Stimulated activated naive B cell treated with anti-CD40 and anti-IgM and Interleukin-4, amounts not matched to agents 10 μg/mL and 1 μg/mL and 100 μg/mL, for 72 hours (primary cell): ENCODE measurements at regions not wholly inside any gene's neighbourhood (a gene's known extent, or its start where the extent isn't known, plus 50 kb on each side); places are given as distances from the start of the nearest gene placed in this dataset.
A peak's percentile ranks its signal among the peaks of the same experiment; 100 is the strongest.

Source experiments
- ATAC-seq, 2 donors: fragments of 150-1000 bp; cut with Tn5 transposase; replicated peaks; 2 replicates each; pipeline ENCODE4 v1.10.0; 2021; ENCODE audit warnings: moderate library complexity in 1 of 2
- DNase-seq: peaks from one replicate; pipeline ENCODE4 v3.0.0; 2021
- H3K27ac Mint-ChIP-seq: one replicate; pipeline ENCODE4 v1.8.0; 2022; ENCODE audit warnings: mild to moderate bottlenecking, mixed read lengths
- H3K27me3 Mint-ChIP-seq, 2 donors: one replicate each; pipeline ENCODE4 v1.8.0; 2022; ENCODE audit warnings: mixed read lengths in 2 of 2
- H3K36me3 Mint-ChIP-seq, 2 donors: one replicate each; pipeline ENCODE4 v1.8.0; 2022; ENCODE audit warnings: mixed read lengths in 2 of 2, mild to moderate bottlenecking in 1 of 2
- H3K4me1 Mint-ChIP-seq, 2 donors: one replicate each; pipeline ENCODE4 v1.8.0; 2022; ENCODE audit warnings: mixed read lengths in 2 of 2, mild to moderate bottlenecking in 1 of 2
- H3K4me3 Mint-ChIP-seq, 2 donors: one replicate each; pipeline ENCODE4 v1.8.0; 2022; ENCODE audit warnings: mild to moderate bottlenecking in 2 of 2, mixed read lengths in 2 of 2, moderate library complexity in 1 of 2
- H3K9me3 Mint-ChIP-seq, 2 donors: one replicate each; pipeline ENCODE4 v1.8.0; 2022; ENCODE audit warnings: mixed read lengths in 2 of 2, mild to moderate bottlenecking in 1 of 2

- no peak for ATAC-seq
- DNase-seq = no peak
- no peaks in the 10 kb centered on the region for H3K4me1 Mint-ChIP-seq
Observed at GRCh38 chr17:74031316-74032090, 172.0 kb upstream of the RPL38 start.

GRCh38 chr17:74032222-74032621 is 171.3 kb upstream of the RPL38 start:
- ATAC-seq = no peak
- Mint-ChIP-seq H3K9me3 (no peaks in the 10 kb centered on the region), H3K4me1 (no peaks in the 10 kb centered on the region), H3K27ac (no peak overlapping the region), H3K4me3 (no peak overlapping the region), H3K27me3 (peaks cover 6 to 29% of the 10 kb centered on the region in 2 donors), H3K36me3 (no peaks in the 10 kb centered on the region)
- DNase-seq = no peak

More at GRCh38 chr17:74031316-74032090, 172.0 kb upstream of the RPL38 start:
- peaks cover 6 to 25% of the 10 kb centered on the region in 2 donors for H3K27me3 Mint-ChIP-seq
- no peak overlapping the region for H3K27ac Mint-ChIP-seq
- no peak overlapping the region for H3K4me3 Mint-ChIP-seq
- H3K9me3 Mint-ChIP-seq = no peaks in the 10 kb centered on the region
- H3K36me3 Mint-ChIP-seq = no peaks in the 10 kb centered on the region

GRCh38 chr17:74037320-74037719 is 166.2 kb upstream of the RPL38 start:
- Mint-ChIP-seq H3K36me3 (no peaks in the 10 kb centered on the region), H3K27me3 (peaks cover 0 to 11% of the 10 kb centered on the region in 2 donors), H3K27ac (no peak overlapping the region), H3K4me3 (no peak overlapping the region), H3K9me3 (no peaks in the 10 kb centered on the region), H3K4me1 (no peaks in the 10 kb centered on the region)
- ATAC-seq = no peak
- no peak for DNase-seq

- Mint-ChIP-seq H3K4me3 (no peak overlapping the region), H3K27ac (no peak overlapping the region), H3K4me1 (no peaks in the 10 kb centered on the region), H3K9me3 (no peaks in the 10 kb centered on the region), H3K36me3 (no peaks in the 10 kb centered on the region), H3K27me3 (peaks cover 2 to 8% of the 10 kb centered on the region in 2 donors)
- no peak for ATAC-seq
- no peak for DNase-seq
Observed at GRCh38 chr17:74040291-74040690, 163.2 kb upstream of the RPL38 start.

- H3K27ac Mint-ChIP-seq = no peak overlapping the region
- DNase-seq = no peak
- H3K36me3 Mint-ChIP-seq = no peaks in the 10 kb centered on the region
- ATAC-seq = no peak
- H3K4me1 Mint-ChIP-seq = no peaks in the 10 kb centered on the region
- peaks cover 4 to 6% of the 10 kb centered on the region in 2 donors for H3K27me3 Mint-ChIP-seq
- H3K9me3 Mint-ChIP-seq = no peaks in the 10 kb centered on the region
- H3K4me3 Mint-ChIP-seq = no peak overlapping the region
Observed at GRCh38 chr17:74040729-74041128, 162.7 kb upstream of the RPL38 start.

GRCh38 chr17:74041869-74042640 is 161.4 kb upstream of the RPL38 start:
- no peaks in the 10 kb centered on the region for H3K9me3 Mint-ChIP-seq
- peaks cover under 1 to 7% of the 10 kb centered on the region in 2 donors for H3K27me3 Mint-ChIP-seq
- H3K4me3 Mint-ChIP-seq = no peak overlapping the region
- DNase-seq (no peak), ATAC-seq (no peak)
- H3K36me3 Mint-ChIP-seq = no peaks in the 10 kb centered on the region
- H3K4me1 Mint-ChIP-seq = no peaks in the 10 kb centered on the region
- H3K27ac Mint-ChIP-seq = no peak overlapping the region

- Mint-ChIP-seq H3K9me3 (no peaks in the 10 kb centered on the region), H3K27ac (no peak overlapping the region), H3K36me3 (no peaks in the 10 kb centered on the region), H3K4me3 (no peak overlapping the region), H3K27me3 (peaks cover 4 to 11% of the 10 kb centered on the region in 2 donors), H3K4me1 (peaks cover 0 to 4% of the 10 kb centered on the region in 2 donors)
- ATAC-seq = peak in 1 of 2 donors; percentile 29
- no peak for DNase-seq
Observed at GRCh38 chr17:74042744-74043486, 160.6 kb upstream of the RPL38 start.

GRCh38 chr17:74043976-74044375 is 159.5 kb upstream of the RPL38 start:
- no peak for DNase-seq
- peaks cover 4 to 13% of the 10 kb centered on the region in 2 donors for H3K27me3 Mint-ChIP-seq
- H3K27ac Mint-ChIP-seq = no peak overlapping the region
- no peaks in the 10 kb centered on the region for H3K9me3 Mint-ChIP-seq
- peaks cover 0 to 5% of the 10 kb centered on the region in 2 donors for H3K4me1 Mint-ChIP-seq
- no peak overlapping the region for H3K4me3 Mint-ChIP-seq
- H3K36me3 Mint-ChIP-seq = no peaks in the 10 kb centered on the region
- no peak for ATAC-seq

- DNase-seq = no peak
- H3K36me3 Mint-ChIP-seq = no peaks in the 10 kb centered on the region
- ATAC-seq = no peak
- peaks cover 8 to 14% of the 10 kb centered on the region in 2 donors for H3K27me3 Mint-ChIP-seq
- H3K9me3 Mint-ChIP-seq = no peaks in the 10 kb centered on the region
- no peak overlapping the region for H3K4me3 Mint-ChIP-seq
- H3K27ac Mint-ChIP-seq = no peak overlapping the region
- H3K4me1 Mint-ChIP-seq = peaks cover 0 to 5% of the 10 kb centered on the region in 2 donors
Observed at GRCh38 chr17:74045608-74046280, 157.7 kb upstream of the RPL38 start.

GRCh38 chr17:74049167-74049966 is 154.1 kb upstream of the RPL38 start:
- Mint-ChIP-seq H3K27ac (no peak overlapping the region), H3K4me3 (no peak overlapping the region), H3K27me3 (peaks cover 20 to 32% of the 10 kb centered on the region in 2 donors), H3K36me3 (no peaks in the 10 kb centered on the region), H3K9me3 (no peaks in the 10 kb centered on the region), H3K4me1 (peaks cover 0 to 5% of the 10 kb centered on the region in 2 donors)
- ATAC-seq (no peak), DNase-seq (no peak)

- Mint-ChIP-seq H3K27ac (peak overlapping the region; percentile 20), H3K9me3 (no peaks in the 10 kb centered on the region)
- no peak for ATAC-seq
Observed at GRCh38 chr17:74049967-74050458, 153.5 kb upstream of the RPL38 start.

GRCh38 chr17:74051348-74051747 is 152.1 kb upstream of the RPL38 start:
- no peak overlapping the region for H3K4me3 Mint-ChIP-seq
- H3K9me3 Mint-ChIP-seq = no peaks in the 10 kb centered on the region
- no peak overlapping the region for H3K27ac Mint-ChIP-seq
- no peak for DNase-seq
- peaks cover 0 to 5% of the 10 kb centered on the region in 2 donors for H3K4me1 Mint-ChIP-seq
- ATAC-seq = no peak
- H3K36me3 Mint-ChIP-seq = no peaks in the 10 kb centered on the region
- peaks cover 26 to 40% of the 10 kb centered on the region in 2 donors for H3K27me3 Mint-ChIP-seq

More at GRCh38 chr17:74049967-74050458, 153.5 kb upstream of the RPL38 start:
- Mint-ChIP-seq H3K36me3 (no peaks in the 10 kb centered on the region), H3K4me3 (no peak overlapping the region), H3K4me1 (peaks cover 0 to 5% of the 10 kb centered on the region in 2 donors), H3K27me3 (peaks cover 25 to 38% of the 10 kb centered on the region in 2 donors)
- DNase-seq = no peak
